ENCODE measurements at regions not wholly inside any gene's neighbourhood (a gene's known extent, or its start where the extent isn't known, plus 50 kb on each side); places are given as distances from the start of the nearest gene placed in this dataset.

DNA sequence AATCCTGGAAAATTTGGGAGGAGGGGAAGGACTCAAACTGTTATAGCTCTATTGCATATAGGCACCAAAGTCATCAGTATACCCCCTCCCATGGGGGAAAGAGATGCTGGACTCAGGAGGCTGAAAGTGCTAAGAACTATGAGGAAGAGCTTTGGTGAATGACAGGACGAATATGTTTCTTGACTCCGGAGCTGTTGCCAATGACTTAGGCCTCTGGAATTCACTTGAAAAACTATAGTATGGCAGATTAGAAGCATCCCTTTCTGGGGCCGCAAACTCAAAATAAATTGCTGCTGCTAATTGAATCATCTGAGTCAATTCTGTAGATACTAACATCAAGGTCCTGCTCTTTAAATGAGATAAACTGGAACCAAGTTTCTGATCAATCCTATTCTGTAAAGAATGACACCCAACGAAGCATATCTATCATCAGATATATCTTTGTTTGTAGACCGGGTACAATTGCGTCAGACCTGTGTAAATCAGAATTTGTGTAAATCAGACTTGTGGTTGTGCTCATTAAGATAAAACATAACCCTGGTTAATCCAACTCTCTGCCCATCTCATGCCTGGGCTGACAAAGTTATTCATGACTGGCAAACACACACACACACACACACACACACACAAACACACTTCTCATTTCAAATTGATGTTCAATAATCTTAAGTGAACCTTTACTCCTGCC lies 1793.8 kb upstream of the PCDH20 start:
- no peak for DNase-seq
- TF ChIP-seq GATA1 (IDR thresholded peaks at IDR 0.05; ENCODE audit: low read depth, low read length) (no peak), POLR2A (IDR thresholded peaks at IDR 0.05; ENCODE audit: low read length) (no peak)

- no peak for TF ChIP-seq GATA1 (IDR thresholded peaks at IDR 0.05; ENCODE audit: low read depth, low read length)
- no peak for TF ChIP-seq POLR2A (IDR thresholded peaks at IDR 0.05; ENCODE audit: low read length)
- DNase-seq = no peak
Observed at GRCh38 chr13:63208826-63209225, 1793.2 kb upstream of the PCDH20 start.

- no peak for DNase-seq
- TF ChIP-seq GATA1 (IDR thresholded peaks at IDR 0.05; ENCODE audit: low read depth, low read length) (no peak), POLR2A (IDR thresholded peaks at IDR 0.05; ENCODE audit: low read length) (no peak)
Observed at GRCh38 chr13:63206461-63206860, 1790.8 kb upstream of the PCDH20 start.

DNA sequence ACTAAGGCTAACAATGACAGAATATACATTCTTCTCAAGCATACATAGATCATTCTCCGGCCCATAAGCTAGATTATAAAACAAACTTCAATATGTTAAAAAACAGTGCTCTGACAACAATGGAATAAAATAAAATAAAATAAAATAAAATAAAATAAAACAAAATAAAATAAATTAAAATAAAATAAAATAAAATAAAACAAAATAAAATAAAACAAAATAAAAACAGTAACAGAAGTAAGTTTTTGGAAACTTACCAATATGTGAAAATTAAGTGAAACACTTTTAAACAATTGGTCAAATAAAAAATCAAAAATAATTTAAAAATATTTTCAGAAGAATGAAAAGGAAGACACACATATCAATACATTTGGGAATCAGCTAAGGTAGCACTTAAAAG lies 1785.8 kb upstream of the PCDH20 start:
- TF ChIP-seq GATA1 (IDR thresholded peaks at IDR 0.05; ENCODE audit: low read depth, low read length) = no peak
- no peak for TF ChIP-seq POLR2A (IDR thresholded peaks at IDR 0.05; ENCODE audit: low read length)

DNA sequence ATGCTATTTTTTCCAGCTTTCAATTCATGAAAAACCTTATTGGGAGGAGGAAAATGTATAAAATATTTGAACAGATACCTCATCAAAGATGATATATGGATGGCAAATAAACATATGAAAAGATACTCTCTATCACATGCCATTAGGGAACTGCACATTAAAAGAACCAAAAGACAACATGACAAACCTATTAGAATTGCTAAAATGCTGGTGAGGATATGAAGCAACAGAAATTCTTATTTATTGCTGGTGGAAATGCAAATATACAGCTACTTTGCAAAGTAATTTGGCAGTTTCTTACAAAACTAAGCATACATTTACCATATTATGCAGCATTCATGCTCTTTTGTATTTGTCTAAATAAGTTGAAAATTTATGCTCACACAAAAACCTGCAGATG lies 1783.9 kb upstream of the PCDH20 start:
- TF ChIP-seq GATA1 (IDR thresholded peaks at IDR 0.05; ENCODE audit: low read depth, low read length) = no peak
- no peak for TF ChIP-seq POLR2A (IDR thresholded peaks at IDR 0.05; ENCODE audit: low read length)
- DNase-seq = no peak

More for the DNA sequence above, 1785.8 kb upstream of the PCDH20 start:
- no peak for DNase-seq

DNA sequence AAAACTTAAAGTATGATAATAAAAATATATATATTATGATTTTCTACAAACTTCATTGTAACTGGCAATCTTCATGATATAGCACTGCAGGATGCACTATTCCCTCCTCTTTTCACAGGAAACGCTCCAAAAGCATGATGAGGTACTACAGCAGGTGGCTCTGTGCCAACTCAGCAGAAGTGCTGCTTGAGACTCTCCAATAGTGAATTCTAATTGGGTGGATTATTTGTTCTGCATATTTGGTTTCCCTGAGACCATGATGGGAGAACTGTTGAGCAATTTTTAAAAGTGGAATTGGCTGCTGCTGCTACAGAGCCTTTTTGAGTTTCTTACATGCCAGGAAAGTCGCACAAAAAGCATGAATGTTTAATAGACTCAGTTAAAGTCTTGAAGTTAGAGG lies 1782.4 kb upstream of the PCDH20 start:
- TF ChIP-seq POLR2A (IDR thresholded peaks at IDR 0.05; ENCODE audit: low read length) = no peak
- no peak for TF ChIP-seq GATA1 (IDR thresholded peaks at IDR 0.05; ENCODE audit: low read depth, low read length)
- DNase-seq = no peak

GRCh38 chr13:63195726-63196125 lies 1780.1 kb upstream of the PCDH20 start:
- no peak for DNase-seq
- TF ChIP-seq POLR2A (IDR thresholded peaks at IDR 0.05; ENCODE audit: low read length) = no peak
- TF ChIP-seq GATA1 (IDR thresholded peaks at IDR 0.05; ENCODE audit: low read depth, low read length) = no peak

- no peak for DNase-seq
- TF ChIP-seq GATA1 (IDR thresholded peaks at IDR 0.05; ENCODE audit: low read depth, low read length) (no peak), POLR2A (IDR thresholded peaks at IDR 0.05; ENCODE audit: low read length) (no peak)
Observed at GRCh38 chr13:63190742-63191141, 1775.1 kb upstream of the PCDH20 start.

- TF ChIP-seq POLR2A (IDR thresholded peaks at IDR 0.05; ENCODE audit: low read length) = no peak
- no peak for TF ChIP-seq GATA1 (IDR thresholded peaks at IDR 0.05; ENCODE audit: low read depth, low read length)
- DNase-seq = no peak
Observed at GRCh38 chr13:63190219-63190618, 1774.6 kb upstream of the PCDH20 start.

DNA sequence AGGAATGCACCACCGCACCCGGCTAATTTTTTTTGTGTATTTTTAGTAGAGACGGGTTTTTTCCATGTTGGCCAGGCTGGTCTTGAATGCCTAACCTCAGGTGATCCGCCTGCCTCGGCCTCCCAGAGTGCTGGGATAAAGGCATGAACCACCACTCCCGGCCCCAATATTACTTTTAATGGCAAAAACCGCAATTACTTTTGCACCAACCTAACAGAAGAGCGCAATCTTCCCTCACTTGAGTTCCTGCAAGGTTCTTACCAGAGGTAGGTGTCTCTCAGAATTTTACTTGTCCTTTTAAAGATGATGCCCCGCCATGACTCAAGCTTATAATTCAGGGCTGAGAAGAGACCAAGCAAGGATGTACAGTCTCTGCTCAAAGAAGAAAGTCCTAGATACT lies 1774.1 kb upstream of the PCDH20 start:
- TF ChIP-seq POLR2A (IDR thresholded peaks at IDR 0.05; ENCODE audit: low read length) (no peak), GATA1 (IDR thresholded peaks at IDR 0.05; ENCODE audit: low read depth, low read length) (no peak)
- no peak for DNase-seq

- no peak for DNase-seq
- TF ChIP-seq GATA1 (IDR thresholded peaks at IDR 0.05; ENCODE audit: low read depth, low read length) = no peak
- TF ChIP-seq POLR2A (IDR thresholded peaks at IDR 0.05; ENCODE audit: low read length) = no peak
Observed at GRCh38 chr13:63184693-63185092, 1769.0 kb upstream of the PCDH20 start.

DNA sequence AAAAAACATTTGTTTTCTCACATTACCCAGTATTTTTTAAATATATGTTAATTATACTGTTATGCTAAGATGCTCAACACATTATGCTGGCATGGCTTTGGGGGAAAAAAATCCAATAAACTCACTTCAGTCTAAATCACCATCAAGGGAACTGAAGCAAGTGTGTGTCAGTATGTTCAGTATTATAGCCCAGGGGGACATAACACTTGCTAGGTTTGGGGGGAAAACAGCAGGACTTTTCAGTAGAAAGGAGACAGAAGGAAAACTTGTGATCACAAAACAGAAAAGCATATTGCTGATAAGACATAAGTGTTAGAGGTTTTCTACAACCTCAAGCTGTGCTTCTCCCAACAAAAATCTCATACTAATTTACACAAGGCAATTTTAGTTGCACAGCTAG lies 1759.9 kb upstream of the PCDH20 start:
- no peak for DNase-seq
- TF ChIP-seq GATA1 (IDR thresholded peaks at IDR 0.05; ENCODE audit: low read depth, low read length) (no peak), POLR2A (IDR thresholded peaks at IDR 0.05; ENCODE audit: low read length) (no peak)

DNA sequence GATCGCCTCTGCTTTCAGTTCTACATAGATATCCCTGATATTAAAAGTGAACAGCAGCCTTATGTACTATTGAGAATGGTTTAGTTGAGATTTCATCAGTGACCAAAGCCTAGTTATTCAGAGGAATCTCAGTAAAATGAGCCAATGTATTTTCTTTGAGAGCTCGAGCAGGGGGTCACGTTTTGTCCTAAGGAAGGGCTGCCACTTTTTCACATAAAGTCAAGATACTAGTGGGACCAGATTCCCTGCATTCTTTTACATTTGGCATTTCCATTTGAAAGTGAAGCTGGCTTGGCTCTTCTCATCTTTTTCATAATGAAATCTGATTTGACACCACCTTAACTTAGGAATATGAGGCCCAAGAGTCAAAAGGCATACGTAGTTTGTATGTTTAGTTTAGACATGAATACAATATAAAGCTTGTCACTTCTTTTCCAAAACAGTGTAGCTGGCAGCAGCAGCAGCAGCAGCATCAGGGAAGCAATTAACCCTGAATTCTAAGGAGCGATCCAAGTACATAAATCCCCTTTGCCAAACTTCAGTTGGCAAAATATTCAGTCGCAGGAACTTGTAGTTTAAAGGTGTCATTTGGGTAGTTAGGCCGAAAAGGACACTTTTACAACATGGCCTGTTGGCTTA lies 1752.2 kb upstream of the PCDH20 start:
- no peak for DNase-seq
- TF ChIP-seq GATA1 (IDR thresholded peaks at IDR 0.05; ENCODE audit: low read depth, low read length) (no peak), POLR2A (IDR thresholded peaks at IDR 0.05; ENCODE audit: low read length) (no peak)

DNA sequence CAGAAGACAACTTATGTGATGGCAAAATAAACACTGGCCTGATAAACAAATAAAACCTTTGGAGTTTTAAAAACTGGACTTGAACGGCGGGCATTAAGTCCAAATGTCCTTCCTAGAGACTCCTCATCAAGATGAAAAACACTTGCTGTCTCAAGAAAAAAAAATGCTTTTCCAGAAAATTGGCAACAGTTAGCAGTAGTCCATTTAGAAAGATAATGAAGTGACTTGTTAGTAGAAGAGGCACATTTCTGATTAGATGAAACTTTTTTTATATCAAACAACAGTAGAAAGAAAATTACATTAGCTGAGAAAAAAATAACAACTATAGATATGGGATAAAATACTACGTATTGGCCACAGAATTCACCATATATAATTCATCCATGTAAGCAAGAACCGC lies 1750.7 kb upstream of the PCDH20 start:
- no peak for TF ChIP-seq GATA1 (IDR thresholded peaks at IDR 0.05; ENCODE audit: low read depth, low read length)
- TF ChIP-seq POLR2A (IDR thresholded peaks at IDR 0.05; ENCODE audit: low read length) = no peak
- no peak for DNase-seq

- TF ChIP-seq GATA1 (IDR thresholded peaks at IDR 0.05; ENCODE audit: low read depth, low read length) (no peak), POLR2A (IDR thresholded peaks at IDR 0.05; ENCODE audit: low read length) (no peak)
- DNase-seq = no peak
Observed at GRCh38 chr13:63163903-63164302, 1748.3 kb upstream of the PCDH20 start.
